SU-DHL-6 (cell line): ENCODE measurements at regions not wholly inside any gene's neighbourhood (a gene's known extent, or its start where the extent isn't known, plus 50 kb on each side); places are given as distances from the start of the nearest gene placed in this dataset.

Source experiments
- H2AFZ ChIP-seq: fragments of 200-600 bp; sonication (generic); 2 replicates; pipeline ENCODE4 v1.6.1; 2014; ENCODE audit warnings: low read depth, mild to moderate bottlenecking, moderate library complexity, mixed read lengths, antibody characterized with exemption, low read length; ENCODE audit not compliant: severe bottlenecking
- H3F3A ChIP-seq: fragments of 200-600 bp; shearing (Covaris generic); 2 replicates; pipeline ENCODE4 v1.6.0; 2016; ENCODE audit warnings: antibody characterized with exemption, mild to moderate bottlenecking; ENCODE audit not compliant: insufficient read depth
- H3K27ac ChIP-seq: fragments of 200-600 bp; sonication (generic); 2 replicates; pipeline ENCODE4 v1.5.1; 2016; ENCODE audit warnings: low read depth, mild to moderate bottlenecking, low read length, moderate library complexity, mixed read lengths
- H3K27me3 ChIP-seq: fragments of 200-600 bp; sonication (generic), shearing (Covaris generic); 2 replicates; pipeline ENCODE4 v1.6.0; 2014; ENCODE audit warnings: mild to moderate bottlenecking, low read length
- H3K36me3 ChIP-seq: fragments of 200-600 bp; sonication (generic); 2 replicates; pipeline ENCODE4 v1.6.1; 2014; ENCODE audit warnings: mild to moderate bottlenecking, low read length, mixed read lengths
- H3K4me2 ChIP-seq: fragments of 300-600, 200-600 bp; shearing (Covaris generic), sonication (generic); 2 replicates; pipeline ENCODE4 v1.6.0; 2014; ENCODE audit warnings: low read length, low read depth, mild to moderate bottlenecking; ENCODE audit not compliant: poor library complexity, severe bottlenecking
- H3K4me3 ChIP-seq: fragments of 200-600 bp; sonication (generic); 2 replicates; pipeline ENCODE4 v1.5.1; 2014; ENCODE audit warnings: antibody characterized with exemption, low read length, mild to moderate bottlenecking, mixed read lengths; ENCODE audit not compliant: insufficient read depth, poor library complexity, severe bottlenecking
- H3K79me2 ChIP-seq: fragments of 200-600 bp; sonication (generic); 2 replicates; pipeline ENCODE4 v1.6.1; 2014; ENCODE audit warnings: mild to moderate bottlenecking, low read length, moderate library complexity; ENCODE audit not compliant: insufficient read depth
- H3K9ac ChIP-seq: fragments of 200-600 bp; sonication (generic); 2 replicates; pipeline ENCODE4 v1.7.0; 2014; ENCODE audit warnings: mild to moderate bottlenecking, low read length
- H3K9me2 ChIP-seq: fragments of 200-600 bp; sonication (generic); replicated peaks from 2 replicates; pipeline ENCODE4 v1.6.1; 2014; ENCODE audit warnings: low read length; ENCODE audit not compliant: insufficient read depth
- H3K9me3 ChIP-seq: fragments of 200-600 bp; sonication (generic); 2 replicates; pipeline ENCODE4 v1.6.1; 2014; ENCODE audit warnings: low read length, mixed read lengths; ENCODE audit not compliant: insufficient read depth
- H4K20me1 ChIP-seq: fragments of 200-600 bp; sonication (generic); 2 replicates; pipeline ENCODE4 v1.6.1; 2014; ENCODE audit warnings: low read depth, mild to moderate bottlenecking, antibody characterized with exemption, low read length, moderate library complexity, mixed read lengths
- EZH2phosphoT487 ChIP-seq: fragments of 200-600 bp; sonication (generic), shearing (Covaris generic); conservative IDR thresholded peaks from 2 replicates; pipeline ENCODE4 v1.6.1; 2018; ENCODE audit warnings: mild to moderate bottlenecking, antibody characterized with exemption, low read length, moderate library complexity, mixed read lengths
- TF ChIP-seq, protein P1 (sequence below): fragments of 200-600 bp; sonication (generic); IDR thresholded peaks from one replicate; pipeline ENCODE4 v1.5.1; 2017; ENCODE audit warnings: antibody characterized with exemption, mild to moderate bottlenecking, low read length, moderate library complexity; ENCODE audit not compliant: insufficient read depth, poor library complexity, severe bottlenecking

DNA sequence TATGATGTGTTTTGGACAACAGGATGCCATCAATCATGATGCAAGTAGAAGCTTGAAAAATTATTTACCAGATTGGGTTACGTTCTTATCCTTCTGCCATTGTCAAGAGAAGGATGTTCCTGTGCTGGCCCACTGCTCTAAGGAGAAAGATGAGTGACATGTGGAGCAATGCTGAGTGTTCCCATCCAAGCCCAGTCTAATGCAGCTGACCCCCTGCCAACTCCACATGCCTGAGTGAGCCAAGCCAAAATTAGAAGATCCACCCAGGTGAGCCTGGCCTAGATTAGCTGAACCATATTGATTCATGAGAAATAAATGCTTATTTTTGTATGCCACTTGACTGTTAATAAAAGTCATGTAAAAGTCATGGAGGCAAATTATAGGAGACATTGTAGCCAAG, 446.5 kb downstream of the CNTN3 start:
- no peaks in the 10 kb centered on the region for H3K79me2 ChIP-seq
- no peak overlapping the region for H3K4me2 ChIP-seq
- no peaks in the 10 kb centered on the region for H3K36me3 ChIP-seq
- no peaks in the 10 kb centered on the region for H4K20me1 ChIP-seq
- no peaks in the 10 kb centered on the region for H3K9me2 ChIP-seq
- TF ChIP-seq, protein P1, sequence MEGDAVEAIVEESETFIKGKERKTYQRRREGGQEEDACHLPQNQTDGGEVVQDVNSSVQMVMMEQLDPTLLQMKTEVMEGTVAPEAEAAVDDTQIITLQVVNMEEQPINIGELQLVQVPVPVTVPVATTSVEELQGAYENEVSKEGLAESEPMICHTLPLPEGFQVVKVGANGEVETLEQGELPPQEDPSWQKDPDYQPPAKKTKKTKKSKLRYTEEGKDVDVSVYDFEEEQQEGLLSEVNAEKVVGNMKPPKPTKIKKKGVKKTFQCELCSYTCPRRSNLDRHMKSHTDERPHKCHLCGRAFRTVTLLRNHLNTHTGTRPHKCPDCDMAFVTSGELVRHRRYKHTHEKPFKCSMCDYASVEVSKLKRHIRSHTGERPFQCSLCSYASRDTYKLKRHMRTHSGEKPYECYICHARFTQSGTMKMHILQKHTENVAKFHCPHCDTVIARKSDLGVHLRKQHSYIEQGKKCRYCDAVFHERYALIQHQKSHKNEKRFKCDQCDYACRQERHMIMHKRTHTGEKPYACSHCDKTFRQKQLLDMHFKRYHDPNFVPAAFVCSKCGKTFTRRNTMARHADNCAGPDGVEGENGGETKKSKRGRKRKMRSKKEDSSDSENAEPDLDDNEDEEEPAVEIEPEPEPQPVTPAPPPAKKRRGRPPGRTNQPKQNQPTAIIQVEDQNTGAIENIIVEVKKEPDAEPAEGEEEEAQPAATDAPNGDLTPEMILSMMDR: no peak
- no peak for TF ChIP-seq EZH2phosphoT487
- no peak overlapping the region for H3K4me3 ChIP-seq
- no peaks in the 10 kb centered on the region for H3K27me3 ChIP-seq
- no peaks in the 10 kb centered on the region for H3F3A ChIP-seq
- H3K9me3 ChIP-seq: no peaks in the 10 kb centered on the region
- H3K27ac ChIP-seq: no peak overlapping the region
- H3K9ac ChIP-seq: no peak overlapping the region
- H2AFZ ChIP-seq: no peak overlapping the region

DNA sequence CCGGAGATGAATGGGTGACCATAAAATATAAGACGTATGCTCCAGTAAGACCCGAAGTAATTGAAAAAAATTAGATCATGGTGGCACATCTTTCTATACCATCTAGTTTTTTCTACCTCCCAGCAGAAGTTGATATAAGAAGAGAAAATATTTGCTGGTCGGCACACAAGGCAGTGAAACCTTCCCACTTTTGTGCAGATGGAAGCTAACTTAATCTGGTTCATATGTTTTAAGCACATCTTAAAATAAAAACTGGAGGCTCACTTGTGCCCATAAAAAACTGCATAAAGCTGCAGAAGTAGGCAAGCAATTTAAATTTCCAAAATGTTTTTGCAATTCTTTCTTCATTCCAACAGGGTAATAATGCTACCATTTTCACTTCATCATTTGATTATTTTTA, 449.2 kb downstream of the CNTN3 start:
- H3K9me2 ChIP-seq: no peaks in the 10 kb centered on the region
- TF ChIP-seq, protein P1: no peak
- TF ChIP-seq EZH2phosphoT487: no peak
- no peaks in the 10 kb centered on the region for H3F3A ChIP-seq
- no peak overlapping the region for H3K27ac ChIP-seq
- H3K4me3 ChIP-seq: no peak overlapping the region
- no peaks in the 10 kb centered on the region for H3K36me3 ChIP-seq
- no peaks in the 10 kb centered on the region for H3K79me2 ChIP-seq
- H3K4me2 ChIP-seq: no peak overlapping the region
- H3K27me3 ChIP-seq: no peaks in the 10 kb centered on the region
- H2AFZ ChIP-seq: no peak overlapping the region
- H4K20me1 ChIP-seq: no peaks in the 10 kb centered on the region
- no peaks in the 10 kb centered on the region for H3K9me3 ChIP-seq
- H3K9ac ChIP-seq: no peak overlapping the region

DNA sequence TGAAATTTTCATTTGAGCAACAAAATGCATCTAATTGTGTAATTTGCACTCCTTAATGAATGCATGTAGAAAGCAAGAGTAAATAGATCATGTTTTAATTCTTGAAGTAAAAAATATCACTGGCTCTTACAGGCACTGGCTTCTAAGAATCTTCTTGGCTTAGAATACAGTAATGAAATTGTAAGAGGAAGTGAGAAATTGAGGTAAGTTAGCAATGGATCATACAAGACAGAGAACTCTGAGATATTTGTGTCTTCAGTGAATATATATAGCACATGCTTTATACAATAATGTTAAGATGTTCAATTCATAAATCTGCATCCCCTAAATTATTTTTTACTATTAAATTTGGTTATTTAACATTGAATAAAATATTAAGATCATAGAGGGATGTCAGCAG, 465.0 kb downstream of the CNTN3 start:
- no peaks in the 10 kb centered on the region for H3K9me2 ChIP-seq
- no peaks in the 10 kb centered on the region for H3K36me3 ChIP-seq
- no peaks in the 10 kb centered on the region for H3K9me3 ChIP-seq
- H3K27ac ChIP-seq: no peak overlapping the region
- no peak overlapping the region for H3K9ac ChIP-seq
- no peak for TF ChIP-seq EZH2phosphoT487
- TF ChIP-seq, protein P1: no peak
- H3K27me3 ChIP-seq: no peaks in the 10 kb centered on the region
- H3K79me2 ChIP-seq: no peaks in the 10 kb centered on the region
- no peak overlapping the region for H3K4me3 ChIP-seq
- H3K4me2 ChIP-seq: no peak overlapping the region
- H4K20me1 ChIP-seq: no peaks in the 10 kb centered on the region
- H2AFZ ChIP-seq: no peak overlapping the region
- no peaks in the 10 kb centered on the region for H3F3A ChIP-seq
